IMR-90 (cell line): ENCODE measurements at regions not wholly inside any gene's neighbourhood (a gene's known extent, or its start where the extent isn't known, plus 50 kb on each side); places are given as distances from the start of the nearest gene placed in this dataset.

Source experiments
- ATAC-seq: fragments of 200-7000 bp; cut with Tn5 transposase; 2 replicates; pipeline ENCODE4 v1.9.1; 2020; ENCODE audit warnings: low read depth, mild to moderate bottlenecking, moderate library complexity
- BruUV-seq: library from RNA; stranded (reverse); fragments of 400-500 nt; replicated peaks from 2 replicates; lab custom pipeline; 2021; lab: Mats Ljungman, UMichigan
- CTCF ChIA-PET: fragments of 300-600 bp; formaldehyde crosslinking; extraction: SDS; loops from one replicate; lab custom pipeline; 2021; ENCODE audit warnings: antibody characterized with exemption; lab: Yijun Ruan, JAX
- POLR2A ChIA-PET: fragments of 300-600 bp; sonication (Branson Sonifier 250); formaldehyde crosslinking; loops from one replicate; lab custom pipeline; 2022; ENCODE audit warnings: antibody characterized with exemption; ENCODE audit not compliant: unreplicated experiment; lab: Charles Lee
- DNase-seq: peaks from one replicate; pipeline ENCODE4 v3.0.0; 2013
- H2AFZ ChIP-seq: replicated peaks from 2 replicates; pipeline ENCODE3; 2013; ENCODE audit warnings: low read length, mild to moderate bottlenecking; ENCODE audit not compliant: poor library complexity
- H2AK5ac ChIP-seq: 2 replicates; pipeline ENCODE4 v1.6.1; 2013; ENCODE audit warnings: low read depth, low read length, inconsistent platforms
- H2AK9ac ChIP-seq: replicated peaks from 2 replicates; pipeline ENCODE3; 2013; ENCODE audit warnings: mild to moderate bottlenecking, low read depth, low read length, moderate library complexity; ENCODE audit not compliant: poor library complexity
- H2BK120ac ChIP-seq: 2 replicates; pipeline ENCODE4 v1.6.1; 2013; ENCODE audit warnings: low read depth, low read length, inconsistent platforms
- H2BK15ac ChIP-seq: 3 replicates; pipeline ENCODE4 v1.6.1; 2013; ENCODE audit warnings: low read depth, low read length, inconsistent platforms
- H2BK20ac ChIP-seq: 2 replicates; pipeline ENCODE4 v1.6.1; 2013; ENCODE audit warnings: low read depth, mild to moderate bottlenecking, inconsistent platforms, low read length, moderate library complexity
- H2BK5ac ChIP-seq: 2 replicates; pipeline ENCODE4 v1.6.1; 2013; ENCODE audit warnings: mild to moderate bottlenecking, low read depth, low read length, inconsistent platforms; ENCODE audit not compliant: poor library complexity, severe bottlenecking
- H3K14ac ChIP-seq: replicated peaks from 2 replicates; pipeline ENCODE4 v1.6.1; 2013; ENCODE audit warnings: low read depth, low read length, inconsistent platforms
- H3K18ac ChIP-seq: 2 replicates; pipeline ENCODE4 v1.6.1; 2013; ENCODE audit warnings: low read depth, low read length, control low read depth
- H3K23ac ChIP-seq: 2 replicates; pipeline ENCODE4 v1.6.1; 2013; ENCODE audit warnings: low read depth, low read length, inconsistent platforms
- H3K27ac ChIP-seq: 2 replicates; pipeline ENCODE4 v1.5.1; 2013; ENCODE audit warnings: mild to moderate bottlenecking, control low read depth, low read length; ENCODE audit not compliant: insufficient read depth
- H3K27me3 ChIP-seq: 2 replicates; pipeline ENCODE4 v1.6.1; 2013; ENCODE audit warnings: low read length; ENCODE audit not compliant: control insufficient read depth, insufficient read depth
- H3K36me3 ChIP-seq: 2 replicates; pipeline ENCODE4 v1.6.1; 2013; ENCODE audit warnings: low read length, mixed read lengths; ENCODE audit not compliant: control insufficient read depth, insufficient read depth
- H3K4ac ChIP-seq: 2 replicates; pipeline ENCODE4 v1.6.1; 2013; ENCODE audit warnings: low read depth, low read length, inconsistent platforms
- H3K4me1 ChIP-seq: 2 replicates; pipeline ENCODE4 v1.6.1; 2013; ENCODE audit warnings: low read length, mixed read lengths; ENCODE audit not compliant: control insufficient read depth, insufficient read depth
- H3K4me2 ChIP-seq: 2 replicates; pipeline ENCODE4 v1.6.1; 2013; ENCODE audit warnings: low read depth, mild to moderate bottlenecking, control low read depth, low read length, moderate library complexity
- H3K4me3 ChIP-seq: 2 replicates; pipeline ENCODE4 v1.5.1; 2013; ENCODE audit warnings: low read depth, mild to moderate bottlenecking, control low read depth, low read length, moderate library complexity; ENCODE audit not compliant: insufficient read depth
- H3K56ac ChIP-seq: 2 replicates; pipeline ENCODE4 v1.6.1; 2013; ENCODE audit warnings: low read length, inconsistent platforms; ENCODE audit not compliant: insufficient read depth; ENCODE audit errors: extremely low read depth
- H3K79me1 ChIP-seq, 2 experiments: 2 replicates each; pipeline ENCODE4 v1.6.1; 2013; ENCODE audit warnings: low read length in 2 of 2, inconsistent platforms in 1 of 2, low read depth in 1 of 2
- H3K9ac ChIP-seq: 2 replicates; pipeline ENCODE4 v1.6.1; 2013; ENCODE audit warnings: low read depth, low read length, control low read depth
- H3K9me1 ChIP-seq: 2 replicates; pipeline ENCODE4 v1.6.1; 2013; ENCODE audit warnings: low read length, inconsistent platforms; ENCODE audit not compliant: insufficient read depth
- H3K9me3 ChIP-seq: 2 replicates; pipeline ENCODE4 v1.6.1; 2013; ENCODE audit warnings: low read length; ENCODE audit not compliant: control insufficient read depth, insufficient read depth
- H4K20me1 ChIP-seq: 2 replicates; pipeline ENCODE4 v1.6.1; 2013; ENCODE audit warnings: low read length, inconsistent platforms; ENCODE audit not compliant: insufficient read depth
- H4K5ac ChIP-seq: 2 replicates; pipeline ENCODE4 v1.6.1; 2013; ENCODE audit warnings: mild to moderate bottlenecking, low read depth, low read length, control low read depth
- H4K8ac ChIP-seq, 2 experiments: 2 replicates each; pipeline ENCODE4 v1.6.1; 2013; ENCODE audit warnings: low read depth in 2 of 2, low read length in 2 of 2, control low read depth in 1 of 2, inconsistent platforms in 1 of 2
- H4K91ac ChIP-seq: 2 replicates; pipeline ENCODE4 v1.6.1; 2013; ENCODE audit warnings: low read depth, low read length, inconsistent platforms; ENCODE audit not compliant: insufficient read depth
- CEBPB ChIP-seq: IDR thresholded peaks from 2 replicates; pipeline ENCODE4 v1.6.1; 2012; ENCODE audit warnings: low read depth, low read length, improper control_type of control experiment
- CHD1 ChIP-seq: IDR thresholded peaks from 2 replicates; pipeline ENCODE4 v1.6.1; 2012; ENCODE audit warnings: low read depth, low read length, improper control_type of control experiment
- FOS ChIP-seq: fragments of 150-350 bp; IDR thresholded peaks from 2 replicates; pipeline ENCODE4 v1.6.1; 2016; ENCODE audit warnings: low read depth, low read length
- MAFK ChIP-seq: IDR thresholded peaks from 2 replicates; pipeline ENCODE4 v1.6.1; 2012; ENCODE audit warnings: low read depth, low read length, improper control_type of control experiment
- MAZ ChIP-seq: IDR thresholded peaks from 2 replicates; pipeline ENCODE4 v1.6.1; 2012; ENCODE audit warnings: low read depth, mild to moderate bottlenecking, low read length, improper control_type of control experiment, moderate library complexity, borderline replicate concordance
- MXI1 ChIP-seq: IDR thresholded peaks from 2 replicates; pipeline ENCODE4 v1.6.1; 2012; ENCODE audit warnings: low read depth, mild to moderate bottlenecking, low read length, moderate library complexity, borderline replicate concordance
- NFE2L2 ChIP-seq: fragments of 150-350 bp; IDR thresholded peaks from 2 replicates; pipeline ENCODE4 v1.6.1; 2016; ENCODE audit warnings: low read depth, mild to moderate bottlenecking, low read length
- POLR2A ChIP-seq: IDR thresholded peaks from 2 replicates; pipeline ENCODE4 v1.6.1; 2012; ENCODE audit warnings: mild to moderate bottlenecking, low read depth, low read length
- RAD21 ChIP-seq: IDR thresholded peaks from 2 replicates; pipeline ENCODE4 v1.6.1; 2012; ENCODE audit warnings: low read length, improper control_type of control experiment
- RFX5 ChIP-seq: IDR thresholded peaks from 2 replicates; pipeline ENCODE4 v1.8.0; 2012; ENCODE audit warnings: low read depth, mild to moderate bottlenecking, low read length, moderate library complexity
- SMC3 ChIP-seq: fragments of 150-350 bp; IDR thresholded peaks from 2 replicates; pipeline ENCODE4 v1.6.1; 2016; ENCODE audit warnings: low read depth, mild to moderate bottlenecking, antibody characterized with exemption, low read length, moderate library complexity
- WGBS, 2 experiments: methylation state at CpG; one replicate each; pipeline versions ENCODE4 v1.1.5 to v1.1.7; 2013; ENCODE audit warnings: missing lambda C conversion rate in 2 of 2; ENCODE audit not compliant: insufficient read length in 1 of 2; ENCODE audit errors: extremely low coverage in 2 of 2; 5-methylcytosine and 5-hydroxymethylcytosine counted together
- dilution Hi-C: fragments of 300-500 bp; cut with HindIII; formaldehyde crosslinking; loops from one replicate; pipeline ENCODE4 v1.14.3; 2018; ENCODE audit warnings: low sequenced_read_pairs; ENCODE audit not compliant: unreplicated experiment
- in situ Hi-C: fragments of 300-500 bp; cut with MboI; formaldehyde crosslinking; loops from 3 replicates; pipeline ENCODE4 v1.14.3; 2019; ENCODE audit warnings: low sequenced_read_pairs, inconsistent platforms, mixed read lengths
- intact Hi-C: fragments of 100-400 bp; cut with micrococcal nuclease; formaldehyde crosslinking; loops from 2 replicates; pipeline ENCODE4 v1.10.0; 2022
- TF ChIP-seq, protein P1 (sequence below): fragments of 150-350 bp; IDR thresholded peaks from 2 replicates; pipeline ENCODE4 v1.6.1; 2016; ENCODE audit warnings: low read depth, mild to moderate bottlenecking, low read length, moderate library complexity, borderline replicate concordance

DNA sequence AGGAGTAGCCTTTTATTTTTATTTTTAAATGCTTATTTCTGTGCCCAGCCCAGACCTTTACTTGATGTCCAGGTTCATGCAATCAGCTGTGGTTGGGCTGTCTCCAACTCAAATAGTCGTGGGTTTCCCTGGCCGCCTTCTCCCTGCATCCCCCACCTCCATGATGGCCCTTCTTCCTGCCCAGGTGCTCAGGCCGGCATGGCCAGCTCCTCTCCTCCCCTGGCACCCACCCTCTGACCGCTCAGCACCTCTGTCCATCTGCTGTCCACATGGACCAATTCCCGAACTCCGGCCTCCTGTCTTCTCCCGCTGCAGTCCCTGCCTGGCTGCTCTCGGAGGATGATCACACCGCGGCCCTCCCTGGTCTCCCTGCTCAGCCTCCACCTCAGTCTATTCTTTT is 81.2 kb upstream of the SULF2 start:
- Histone ChIP-seq H3K18ac (no peak overlapping the region), H4K8ac (no peak overlapping the region), H3K27me3 (peaks cover 2% of the 10 kb centered on the region; the same call in 1 of the 2 replicates), H2BK15ac (no peak overlapping the region), H3K36me3 (no peaks in the 10 kb centered on the region), H2AK9ac (no peak overlapping the region), H2BK20ac (no peak overlapping the region), H3K4me1 (no peaks in the 10 kb centered on the region), H3K27ac (no peak overlapping the region), H2AK5ac (no peak overlapping the region), H3K4ac (no peak overlapping the region), H4K20me1 (no peaks in the 10 kb centered on the region), H4K5ac (no peak overlapping the region), H4K91ac (no peak overlapping the region), H2BK5ac (no peak overlapping the region), H3K79me1 (no peaks in the 10 kb centered on the region), H2AFZ (no peak overlapping the region), H2BK120ac (no peak overlapping the region), H3K9me3 (0 out of 2 replicates have a peak, but pooled peaks cover 1% of the 10 kb centered on the region), H3K14ac (no peak overlapping the region), H3K56ac (no peak overlapping the region), H3K23ac (no peak overlapping the region), H3K9me1 (no peaks in the 10 kb centered on the region), H3K4me2 (no peak overlapping the region), H3K4me3 (no peak overlapping the region), H3K9ac (no peak overlapping the region)
- intact Hi-C loops = no loop called here
- no peak for TF ChIP-seq RFX5
- TF ChIP-seq NFE2L2 = no peak
- TF ChIP-seq MXI1 = no peak
- no peak for TF ChIP-seq SMC3
- TF ChIP-seq CEBPB = no peak
- TF ChIP-seq, protein P1, sequence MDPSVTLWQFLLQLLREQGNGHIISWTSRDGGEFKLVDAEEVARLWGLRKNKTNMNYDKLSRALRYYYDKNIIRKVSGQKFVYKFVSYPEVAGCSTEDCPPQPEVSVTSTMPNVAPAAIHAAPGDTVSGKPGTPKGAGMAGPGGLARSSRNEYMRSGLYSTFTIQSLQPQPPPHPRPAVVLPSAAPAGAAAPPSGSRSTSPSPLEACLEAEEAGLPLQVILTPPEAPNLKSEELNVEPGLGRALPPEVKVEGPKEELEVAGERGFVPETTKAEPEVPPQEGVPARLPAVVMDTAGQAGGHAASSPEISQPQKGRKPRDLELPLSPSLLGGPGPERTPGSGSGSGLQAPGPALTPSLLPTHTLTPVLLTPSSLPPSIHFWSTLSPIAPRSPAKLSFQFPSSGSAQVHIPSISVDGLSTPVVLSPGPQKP = no peak
- no peak for TF ChIP-seq MAFK
- TF ChIP-seq CHD1 = no peak
- no peak for TF ChIP-seq MAZ
- TF ChIP-seq RAD21 = no peak
- TF ChIP-seq FOS = no peak
- TF ChIP-seq POLR2A = no peak
- WGBS, 2 experiments = 67% methylated on average over 2 of the region's 10 CpGs; no CpG with 5 or more reads in 1 of the 2 experiments
- CTCF ChIA-PET = no interaction called here
- dilution Hi-C loops = no loop called here
- no TSS peak for BruUV-seq
- DNase-seq (no peak), ATAC-seq (no peak)
- POLR2A ChIA-PET = no interaction called here
- in situ Hi-C loops = no loop called here
